Muscle layer of colon (tissue), 2 donors: ENCODE measurements at regions not wholly inside any gene's neighbourhood (a gene's known extent, or its start where the extent isn't known, plus 50 kb on each side); places are given as distances from the start of the nearest gene placed in this dataset.

ENCODE experiments used
- H3K27ac ChIP-seq: one replicate; pipeline ENCODE4 v1.7.0; 2013; ENCODE audit warnings: low read depth, mild to moderate bottlenecking, low read length, moderate library complexity
- H3K27me3 ChIP-seq, 2 donors: one replicate each; pipeline ENCODE4 v1.7.0; 2013; ENCODE audit warnings: low read length in 2 of 2, mild to moderate bottlenecking in 2 of 2; ENCODE audit not compliant: insufficient read depth in 2 of 2, control insufficient read depth in 1 of 2
- H3K36me3 ChIP-seq: one replicate; pipeline ENCODE4 v1.7.0; 2013; ENCODE audit warnings: mild to moderate bottlenecking, low read length; ENCODE audit not compliant: insufficient read depth
- H3K4me1 ChIP-seq: one replicate; pipeline ENCODE4 v1.7.0; 2013; ENCODE audit warnings: mild to moderate bottlenecking, low read length; ENCODE audit not compliant: insufficient read depth
- H3K4me3 ChIP-seq, 2 donors: one replicate each; pipeline ENCODE4 v1.7.0; 2013; ENCODE audit warnings: low read length in 2 of 2, low read depth in 1 of 2, mild to moderate bottlenecking in 1 of 2, moderate library complexity in 1 of 2
- H3K9ac ChIP-seq: one replicate; pipeline ENCODE4 v1.7.0; 2013; ENCODE audit warnings: low read length
- H3K9me3 ChIP-seq: one replicate; pipeline ENCODE4 v1.7.0; 2013; ENCODE audit warnings: mild to moderate bottlenecking, low read length
- donor health status: abdominal sarcoma.
- donor health status: Adenocarcinoma of cecum.

DNA sequence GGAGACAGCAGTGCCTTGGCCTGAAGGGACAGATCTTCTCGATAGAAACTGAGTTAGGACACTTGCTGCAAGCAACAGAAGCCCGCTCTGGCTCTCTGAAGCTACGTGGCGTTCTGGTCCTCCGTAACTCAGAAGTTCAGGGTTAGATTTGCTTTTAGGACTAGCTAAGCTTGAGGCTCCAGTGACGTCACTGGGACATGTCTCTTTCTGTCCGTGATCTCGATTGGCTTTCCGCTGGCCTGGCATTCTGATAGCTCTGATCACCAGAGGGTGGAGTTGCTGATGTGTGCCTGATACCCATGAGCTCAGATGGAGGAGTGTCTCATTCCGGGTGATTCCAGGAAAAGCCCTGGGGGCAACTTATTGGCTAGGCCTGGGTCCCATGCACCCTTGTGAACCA is 75.0 kb downstream of the GLI2 start:
- H3K9me3 ChIP-seq: no peaks in the 10 kb centered on the region
- no peaks in the 10 kb centered on the region for H3K36me3 ChIP-seq
- H3K27ac ChIP-seq: no peak overlapping the region
- peaks cover 15% of the 10 kb centered on the region for H3K4me1 ChIP-seq
- no peak overlapping the region for H3K9ac ChIP-seq
- no peaks in the 10 kb centered on the region for H3K27me3 ChIP-seq
- no peak overlapping the region for H3K4me3 ChIP-seq

DNA sequence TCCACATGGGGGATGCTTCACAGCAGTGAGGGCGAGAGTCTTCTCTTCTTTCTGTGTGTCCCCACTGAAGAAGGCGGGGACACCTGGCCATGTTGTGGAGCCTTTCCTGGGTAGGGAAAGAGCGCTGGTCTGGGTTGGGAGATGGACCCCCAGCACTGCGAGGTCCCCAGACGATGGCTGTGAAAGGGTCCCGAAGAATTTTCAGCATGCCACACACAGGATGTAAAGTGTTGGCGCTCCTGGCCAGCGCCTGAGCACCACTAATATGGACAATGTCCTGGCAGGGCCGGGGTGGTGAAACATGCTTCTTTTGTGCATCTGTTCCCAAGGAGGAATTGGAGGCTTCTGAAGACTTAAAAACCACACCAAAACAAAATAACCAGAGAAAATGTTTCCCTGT is 77.2 kb downstream of the GLI2 start:
- Histone ChIP-seq H3K27ac (no peak overlapping the region), H3K36me3 (no peaks in the 10 kb centered on the region), H3K27me3 (no peaks in the 10 kb centered on the region), H3K9me3 (no peaks in the 10 kb centered on the region), H3K4me1 (peaks cover 7% of the 10 kb centered on the region), H3K4me3 (no peak overlapping the region), H3K9ac (no peak overlapping the region)

DNA sequence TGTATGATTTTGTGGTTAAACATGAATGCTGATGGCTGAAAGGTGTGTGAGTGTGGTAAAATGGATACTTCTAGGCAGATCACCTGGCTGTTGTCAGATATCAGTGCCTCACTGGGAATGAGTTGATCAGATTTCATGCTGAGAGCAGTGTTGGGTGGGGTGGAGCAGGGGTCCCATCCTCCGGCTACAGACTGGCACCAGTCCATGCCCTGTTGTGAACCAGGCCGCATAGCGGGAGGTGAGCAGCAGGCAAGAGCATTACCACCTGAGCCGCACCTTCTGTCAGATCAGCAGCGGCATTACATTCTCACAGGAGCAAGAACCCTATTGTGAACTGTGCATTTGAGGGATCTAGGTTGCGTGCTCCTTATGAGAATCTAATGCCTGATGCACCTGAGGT is 78.7 kb downstream of the GLI2 start:
- no peaks in the 10 kb centered on the region for H3K27me3 ChIP-seq
- peaks cover 20% of the 10 kb centered on the region for H3K4me1 ChIP-seq
- no peaks in the 10 kb centered on the region for H3K36me3 ChIP-seq
- no peak overlapping the region for H3K27ac ChIP-seq
- no peak overlapping the region for H3K9ac ChIP-seq
- H3K9me3 ChIP-seq: no peaks in the 10 kb centered on the region
- no peak overlapping the region for H3K4me3 ChIP-seq

DNA sequence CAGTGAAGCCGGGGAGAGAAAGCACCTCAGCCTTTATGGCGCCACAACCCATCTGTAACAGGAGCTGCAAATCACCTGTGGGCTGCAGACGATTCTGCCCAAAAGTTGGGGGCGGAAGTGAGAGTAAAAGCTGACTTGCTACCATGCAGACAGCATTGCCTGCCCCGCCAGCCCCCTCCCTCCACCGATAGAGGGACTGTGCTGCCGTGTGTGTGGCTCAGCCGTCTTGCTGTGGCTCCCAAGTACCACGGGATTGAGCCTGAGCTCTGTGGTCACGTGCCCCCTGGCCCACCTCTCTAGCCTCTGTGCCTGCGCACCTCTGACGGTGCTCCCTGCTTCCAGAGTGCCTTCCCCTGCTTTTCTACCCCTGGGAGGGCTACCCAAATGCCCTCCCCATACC is 79.6 kb downstream of the GLI2 start:
- H3K9me3 ChIP-seq: no peaks in the 10 kb centered on the region
- peaks cover 25% of the 10 kb centered on the region for H3K4me1 ChIP-seq
- H3K9ac ChIP-seq: no peak overlapping the region
- no peak overlapping the region for H3K4me3 ChIP-seq
- no peaks in the 10 kb centered on the region for H3K27me3 ChIP-seq
- no peak overlapping the region for H3K27ac ChIP-seq
- no peaks in the 10 kb centered on the region for H3K36me3 ChIP-seq

DNA sequence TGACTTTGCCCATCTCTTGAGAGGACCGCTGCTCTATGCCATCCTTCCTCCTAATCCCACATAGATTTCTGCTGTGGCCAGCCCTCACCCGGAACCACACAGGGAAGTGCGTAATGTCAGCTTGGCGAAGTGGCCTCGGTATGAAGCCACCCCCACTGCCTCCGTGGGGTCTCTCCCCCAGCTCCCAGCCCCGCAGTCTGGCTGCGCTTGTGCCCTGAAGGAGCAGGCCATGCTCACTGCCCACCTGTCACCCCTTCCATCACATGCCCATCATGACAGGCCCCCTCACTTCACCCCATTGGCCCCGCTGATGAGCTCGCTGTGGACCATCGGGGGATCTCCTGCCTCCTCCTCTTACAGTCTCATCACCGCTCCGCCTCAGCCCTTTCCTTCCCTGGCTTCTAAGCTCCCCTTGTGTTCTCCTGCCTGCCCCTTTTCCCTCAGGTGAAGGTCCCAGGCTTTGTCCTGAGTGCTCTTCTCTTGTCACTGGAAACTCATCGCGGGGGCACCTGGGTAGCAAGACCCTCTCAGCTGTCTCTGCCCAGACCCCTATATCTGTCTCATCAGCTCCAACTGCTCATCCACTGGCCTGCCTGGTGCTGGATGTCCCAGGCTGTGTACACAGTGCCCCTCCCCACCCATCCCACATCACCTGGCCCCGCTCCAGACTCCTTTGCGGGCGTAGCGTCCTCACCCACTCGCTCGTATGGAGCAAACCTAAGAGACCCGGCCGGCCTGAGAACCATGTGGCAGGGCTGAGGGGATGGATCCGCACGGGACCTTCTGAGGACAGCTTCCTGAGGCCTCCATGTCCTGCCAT is 81.7 kb downstream of the GLI2 start:
- Histone ChIP-seq H3K4me1 (peaks cover 43% of the 10 kb centered on the region), H3K27me3 (no peaks in the 10 kb centered on the region), H3K4me3 (no peak overlapping the region), H3K27ac (peak overlapping the region; percentile 48), H3K36me3 (no peaks in the 10 kb centered on the region), H3K9ac (no peak overlapping the region), H3K9me3 (no peaks in the 10 kb centered on the region)

DNA sequence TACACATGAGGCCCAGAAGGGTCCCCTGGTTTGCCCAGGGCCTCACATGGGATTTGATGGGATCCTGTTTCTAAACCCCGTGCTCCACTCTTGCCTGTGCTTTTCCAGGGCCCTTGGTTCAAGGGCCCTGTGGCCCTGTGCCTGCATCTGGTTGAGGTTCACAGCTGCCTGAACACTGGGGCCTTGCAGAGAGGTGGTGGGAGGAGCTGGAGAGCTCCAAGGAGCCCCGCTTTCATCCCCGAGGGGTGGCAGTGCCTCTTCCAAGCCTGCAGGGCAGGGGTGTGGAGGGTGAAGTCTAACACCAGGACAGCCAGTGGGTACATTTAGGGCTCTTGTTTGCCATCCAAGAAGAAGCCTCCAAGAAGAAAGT is 82.3 kb downstream of the GLI2 start:
- Histone ChIP-seq H3K4me3 (no peak overlapping the region), H3K27me3 (no peaks in the 10 kb centered on the region), H3K4me1 (peaks cover 43% of the 10 kb centered on the region), H3K9me3 (no peaks in the 10 kb centered on the region), H3K36me3 (no peaks in the 10 kb centered on the region), H3K9ac (no peak overlapping the region), H3K27ac (peak overlapping the region; percentile 48)

DNA sequence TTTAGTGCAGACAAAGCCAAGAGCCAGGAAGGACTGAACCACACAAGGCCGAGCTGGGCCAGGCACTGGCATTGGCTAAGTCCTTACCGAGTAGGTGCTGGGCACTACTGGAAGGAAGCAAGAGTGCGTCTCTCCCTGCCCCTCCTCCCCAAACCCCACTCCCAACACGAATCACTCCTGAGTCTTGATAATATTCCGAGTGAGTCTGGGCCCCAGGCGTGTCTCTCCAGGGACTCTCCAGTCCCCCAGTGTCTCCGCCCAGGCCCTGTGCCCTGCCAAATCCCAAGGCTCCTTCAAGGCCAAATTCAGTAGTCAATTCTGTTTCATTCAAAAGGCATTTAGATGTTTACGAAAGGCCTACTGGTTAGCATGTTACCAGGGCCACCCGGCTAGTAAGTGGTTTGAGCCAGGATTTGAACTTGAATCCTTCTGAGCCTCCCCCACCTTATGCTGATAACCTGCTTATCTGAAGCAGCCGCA is 82.8 kb downstream of the GLI2 start:
- Histone ChIP-seq H3K9me3 (no peaks in the 10 kb centered on the region), H3K27ac (peak overlapping the region; percentile 56), H3K9ac (no peak overlapping the region), H3K4me1 (peaks cover 43% of the 10 kb centered on the region), H3K4me3 (no peak overlapping the region), H3K27me3 (no peaks in the 10 kb centered on the region), H3K36me3 (no peaks in the 10 kb centered on the region)

DNA sequence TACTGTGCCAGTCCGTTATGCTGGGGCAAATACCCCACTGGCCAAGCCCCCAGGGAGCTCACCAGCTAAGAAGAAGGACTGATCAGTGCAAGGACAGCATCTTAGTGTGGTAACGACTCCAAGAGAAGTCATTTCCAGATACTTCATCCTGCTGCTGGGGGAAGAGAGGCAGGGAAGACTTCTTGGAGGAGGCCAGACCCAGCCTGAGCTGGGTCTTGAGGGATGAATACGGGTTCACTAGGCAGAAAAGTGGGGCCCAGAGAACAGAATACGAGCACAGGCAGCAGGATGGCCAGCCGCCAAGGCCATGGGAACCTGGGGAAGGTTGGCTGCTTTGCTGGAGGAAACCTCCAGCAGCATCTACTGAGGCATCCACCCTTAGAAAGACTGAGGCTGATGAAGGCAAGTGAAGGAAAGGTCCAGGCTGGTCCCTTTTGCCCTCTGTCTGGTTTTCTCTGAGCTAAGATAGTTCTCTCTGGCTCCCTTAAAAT is 84.1 kb downstream of the GLI2 start:
- Histone ChIP-seq H3K27ac (peak overlapping the region; percentile 83), H3K4me3 (peak overlapping the region in 1 of 2 donors; percentile 49), H3K4me1 (peaks cover 43% of the 10 kb centered on the region), H3K9me3 (no peaks in the 10 kb centered on the region), H3K27me3 (no peaks in the 10 kb centered on the region), H3K9ac (peak overlapping the region; percentile 41), H3K36me3 (no peaks in the 10 kb centered on the region)

DNA sequence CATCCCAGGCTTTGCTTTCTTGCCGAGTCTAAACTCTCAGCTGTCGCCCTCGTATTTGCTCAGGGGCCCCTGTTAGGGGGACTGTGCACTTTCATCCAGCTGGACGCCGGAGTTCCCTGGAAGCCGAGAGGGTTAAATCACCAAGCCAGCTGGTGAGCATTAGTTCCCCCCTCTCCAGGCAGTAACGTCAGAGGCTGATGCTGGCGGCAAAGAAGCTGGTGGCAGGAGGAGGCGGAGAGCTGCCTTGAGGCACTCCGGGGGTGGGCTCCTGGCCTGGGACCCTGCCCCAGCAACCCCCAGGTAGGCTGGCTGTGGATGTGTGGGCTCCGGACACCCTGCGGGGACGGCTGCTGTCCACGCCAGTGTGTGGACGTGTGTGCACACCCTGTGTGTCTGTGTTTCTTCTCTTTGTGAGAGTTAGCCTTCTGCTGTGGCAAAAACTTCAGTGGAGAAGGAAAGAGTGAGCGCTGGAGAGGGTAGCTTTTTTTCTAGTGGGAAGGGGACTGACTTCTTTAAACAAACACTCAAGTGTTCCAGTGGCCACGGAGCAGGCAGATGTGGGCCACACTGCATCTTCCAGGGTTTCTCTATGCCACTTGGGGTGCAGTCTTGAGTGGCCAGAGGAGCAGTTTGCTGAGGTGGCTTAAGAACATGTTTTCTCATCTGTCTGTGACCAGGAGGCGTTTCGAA is 84.7 kb downstream of the GLI2 start:
- peak overlapping the region; percentile 34 to 49 for H3K4me3 ChIP-seq
- no peaks in the 10 kb centered on the region for H3K36me3 ChIP-seq
- H3K27me3 ChIP-seq: no peaks in the 10 kb centered on the region
- no peaks in the 10 kb centered on the region for H3K9me3 ChIP-seq
- H3K4me1 ChIP-seq: peaks cover 48% of the 10 kb centered on the region
- H3K9ac ChIP-seq: peak overlapping the region; percentile 41
- peak overlapping the region; percentile 83 for H3K27ac ChIP-seq

DNA sequence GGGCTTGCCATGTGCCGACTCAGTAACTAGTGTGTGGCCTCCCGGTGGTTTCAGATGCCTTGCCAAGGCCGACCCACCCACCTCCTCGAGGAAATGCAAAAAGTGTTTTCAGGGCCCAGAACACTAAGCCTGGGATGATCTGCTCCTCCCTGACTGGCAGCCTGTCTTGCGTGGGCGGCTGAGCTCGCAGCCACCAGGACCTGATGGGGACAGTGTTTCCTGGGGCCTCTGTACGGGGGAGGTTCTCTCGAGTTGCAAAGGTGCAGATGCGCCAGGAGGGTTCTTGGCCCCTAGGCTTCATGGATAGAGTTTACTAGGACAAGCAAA is 85.2 kb downstream of the GLI2 start:
- Histone ChIP-seq H3K4me3 (peak overlapping the region; percentile 34 to 49), H3K36me3 (no peaks in the 10 kb centered on the region), H3K27ac (peak overlapping the region; percentile 83), H3K4me1 (peaks cover 53% of the 10 kb centered on the region), H3K9ac (peak overlapping the region; percentile 15), H3K9me3 (no peaks in the 10 kb centered on the region), H3K27me3 (no peaks in the 10 kb centered on the region)

DNA sequence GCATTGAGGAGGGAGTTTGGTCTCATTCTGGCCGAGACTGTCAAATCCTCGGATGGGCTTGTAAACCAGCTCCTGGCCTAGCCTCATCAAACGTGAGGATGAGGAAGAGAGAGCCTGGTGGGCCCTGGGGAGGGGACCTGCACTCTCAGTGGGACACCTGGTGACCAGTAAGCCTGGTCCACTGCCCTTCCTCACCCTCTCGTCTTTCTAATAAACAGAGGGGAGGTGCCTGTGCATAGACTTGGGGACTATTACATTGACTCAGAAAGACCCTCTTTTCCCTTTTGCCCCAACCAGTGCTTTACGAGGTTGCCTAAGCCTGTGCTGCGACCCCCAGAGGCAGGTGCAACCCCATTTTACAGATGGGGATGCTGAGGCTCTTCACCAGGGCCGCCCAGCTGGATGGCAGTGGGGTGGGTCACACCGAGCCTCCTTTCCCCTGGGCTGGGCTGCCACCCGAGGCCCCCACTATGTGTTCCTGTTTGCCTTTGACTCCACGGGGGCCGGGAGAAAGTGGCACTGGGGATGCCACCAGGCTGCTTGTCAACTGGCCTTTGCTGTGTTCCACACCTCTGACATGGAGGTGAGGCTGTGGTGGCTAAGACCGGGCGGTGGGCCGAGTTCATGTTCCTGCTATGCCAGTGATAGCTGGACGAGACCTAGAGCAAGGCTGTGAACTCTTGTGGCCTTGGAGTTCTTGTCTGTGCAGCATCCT is 85.9 kb downstream of the GLI2 start:
- Histone ChIP-seq H3K27me3 (no peaks in the 10 kb centered on the region), H3K4me3 (peak overlapping the region; percentile 34 to 49), H3K36me3 (no peaks in the 10 kb centered on the region), H3K27ac (peak overlapping the region; percentile 70), H3K9ac (peak overlapping the region; percentile 15), H3K4me1 (peaks cover 60% of the 10 kb centered on the region), H3K9me3 (no peaks in the 10 kb centered on the region)
